Lower leg skin (tissue), 3 donors: ENCODE measurements at regions not wholly inside any gene's neighbourhood (a gene's known extent, or its start where the extent isn't known, plus 50 kb on each side); places are given as distances from the start of the nearest gene placed in this dataset.

Experiments
- POLR2A ChIP-seq, 2 donors: fragments of 450-650 bp; IDR thresholded peaks; one replicate each; pipeline ENCODE4 v1.6.1; 2016 to 2017; ENCODE audit warnings: antibody characterized with exemption in 2 of 2, mild to moderate bottlenecking in 1 of 2, moderate library complexity in 1 of 2
- TF ChIP-seq, protein P1 (sequence below), 3 donors: fragments of 450-650 bp; IDR thresholded peaks; one replicate each; pipeline ENCODE4 v1.5.1; 2016; ENCODE audit warnings: antibody characterized with exemption in 3 of 3, mild to moderate bottlenecking in 3 of 3, moderate library complexity in 2 of 3

DNA sequence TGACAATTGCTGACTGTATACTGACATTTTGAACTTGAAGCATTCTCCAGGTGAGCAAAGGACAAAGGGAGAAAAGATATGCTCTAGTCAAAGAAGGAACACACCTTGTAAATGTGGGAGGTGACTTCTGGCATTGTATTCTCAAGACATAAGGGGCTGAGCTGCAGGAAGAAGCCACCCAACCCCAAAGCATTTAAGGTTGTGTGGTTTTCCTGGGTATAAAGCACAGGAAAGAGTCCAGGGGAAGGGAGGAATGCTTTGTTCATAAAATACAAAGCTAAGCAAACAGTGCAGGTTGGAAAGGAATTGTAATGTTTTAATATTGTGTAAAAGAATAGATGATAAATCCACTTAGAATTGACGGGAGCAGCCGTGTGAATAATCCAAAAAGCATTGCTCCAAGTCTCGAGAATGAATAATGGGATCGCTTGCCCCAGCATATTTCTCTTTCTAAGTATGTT, 102.4 kb upstream of the LRIG1 start:
- TF ChIP-seq, protein P1, sequence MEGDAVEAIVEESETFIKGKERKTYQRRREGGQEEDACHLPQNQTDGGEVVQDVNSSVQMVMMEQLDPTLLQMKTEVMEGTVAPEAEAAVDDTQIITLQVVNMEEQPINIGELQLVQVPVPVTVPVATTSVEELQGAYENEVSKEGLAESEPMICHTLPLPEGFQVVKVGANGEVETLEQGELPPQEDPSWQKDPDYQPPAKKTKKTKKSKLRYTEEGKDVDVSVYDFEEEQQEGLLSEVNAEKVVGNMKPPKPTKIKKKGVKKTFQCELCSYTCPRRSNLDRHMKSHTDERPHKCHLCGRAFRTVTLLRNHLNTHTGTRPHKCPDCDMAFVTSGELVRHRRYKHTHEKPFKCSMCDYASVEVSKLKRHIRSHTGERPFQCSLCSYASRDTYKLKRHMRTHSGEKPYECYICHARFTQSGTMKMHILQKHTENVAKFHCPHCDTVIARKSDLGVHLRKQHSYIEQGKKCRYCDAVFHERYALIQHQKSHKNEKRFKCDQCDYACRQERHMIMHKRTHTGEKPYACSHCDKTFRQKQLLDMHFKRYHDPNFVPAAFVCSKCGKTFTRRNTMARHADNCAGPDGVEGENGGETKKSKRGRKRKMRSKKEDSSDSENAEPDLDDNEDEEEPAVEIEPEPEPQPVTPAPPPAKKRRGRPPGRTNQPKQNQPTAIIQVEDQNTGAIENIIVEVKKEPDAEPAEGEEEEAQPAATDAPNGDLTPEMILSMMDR (IDR thresholded peaks at IDR 0.05) = no peak
- TF ChIP-seq POLR2A (IDR thresholded peaks at IDR 0.05) = no peak
